IMR-90 (cell line): ENCODE measurements at regions not wholly inside any gene's neighbourhood (a gene's known extent, or its start where the extent isn't known, plus 50 kb on each side); places are given as distances from the start of the nearest gene placed in this dataset.
A peak's percentile ranks its signal among the peaks of the same experiment; 100 is the strongest.

Experiments
- ATAC-seq: fragments of 200-7000 bp; cut with Tn5 transposase; 2 replicates; pipeline ENCODE4 v1.9.1; 2020; ENCODE audit warnings: low read depth, mild to moderate bottlenecking, moderate library complexity
- BruUV-seq: library from RNA; stranded (reverse); fragments of 400-500 nt; replicated peaks from 2 replicates; lab custom pipeline; 2021; lab: Mats Ljungman, UMichigan
- CTCF ChIA-PET: fragments of 300-600 bp; formaldehyde crosslinking; extraction: SDS; loops from one replicate; lab custom pipeline; 2021; ENCODE audit warnings: antibody characterized with exemption; lab: Yijun Ruan, JAX
- POLR2A ChIA-PET: fragments of 300-600 bp; sonication (Branson Sonifier 250); formaldehyde crosslinking; loops from one replicate; lab custom pipeline; 2022; ENCODE audit warnings: antibody characterized with exemption; ENCODE audit not compliant: unreplicated experiment; lab: Charles Lee
- DNase-seq: peaks from one replicate; pipeline ENCODE4 v3.0.0; 2013
- H2AFZ ChIP-seq: replicated peaks from 2 replicates; pipeline ENCODE3; 2013; ENCODE audit warnings: low read length, mild to moderate bottlenecking; ENCODE audit not compliant: poor library complexity
- H2AK5ac ChIP-seq: 2 replicates; pipeline ENCODE4 v1.6.1; 2013; ENCODE audit warnings: low read depth, low read length, inconsistent platforms
- H2AK9ac ChIP-seq: replicated peaks from 2 replicates; pipeline ENCODE3; 2013; ENCODE audit warnings: mild to moderate bottlenecking, low read depth, low read length, moderate library complexity; ENCODE audit not compliant: poor library complexity
- H2BK120ac ChIP-seq: 2 replicates; pipeline ENCODE4 v1.6.1; 2013; ENCODE audit warnings: low read depth, low read length, inconsistent platforms
- H2BK15ac ChIP-seq: 3 replicates; pipeline ENCODE4 v1.6.1; 2013; ENCODE audit warnings: low read depth, low read length, inconsistent platforms
- H2BK20ac ChIP-seq: 2 replicates; pipeline ENCODE4 v1.6.1; 2013; ENCODE audit warnings: low read depth, mild to moderate bottlenecking, inconsistent platforms, low read length, moderate library complexity
- H2BK5ac ChIP-seq: 2 replicates; pipeline ENCODE4 v1.6.1; 2013; ENCODE audit warnings: mild to moderate bottlenecking, low read depth, low read length, inconsistent platforms; ENCODE audit not compliant: poor library complexity, severe bottlenecking
- H3K14ac ChIP-seq: replicated peaks from 2 replicates; pipeline ENCODE4 v1.6.1; 2013; ENCODE audit warnings: low read depth, low read length, inconsistent platforms
- H3K18ac ChIP-seq: 2 replicates; pipeline ENCODE4 v1.6.1; 2013; ENCODE audit warnings: low read depth, low read length, control low read depth
- H3K23ac ChIP-seq: 2 replicates; pipeline ENCODE4 v1.6.1; 2013; ENCODE audit warnings: low read depth, low read length, inconsistent platforms
- H3K27ac ChIP-seq: 2 replicates; pipeline ENCODE4 v1.5.1; 2013; ENCODE audit warnings: mild to moderate bottlenecking, control low read depth, low read length; ENCODE audit not compliant: insufficient read depth
- H3K27me3 ChIP-seq: 2 replicates; pipeline ENCODE4 v1.6.1; 2013; ENCODE audit warnings: low read length; ENCODE audit not compliant: control insufficient read depth, insufficient read depth
- H3K36me3 ChIP-seq: 2 replicates; pipeline ENCODE4 v1.6.1; 2013; ENCODE audit warnings: low read length, mixed read lengths; ENCODE audit not compliant: control insufficient read depth, insufficient read depth
- H3K4ac ChIP-seq: 2 replicates; pipeline ENCODE4 v1.6.1; 2013; ENCODE audit warnings: low read depth, low read length, inconsistent platforms
- H3K4me1 ChIP-seq: 2 replicates; pipeline ENCODE4 v1.6.1; 2013; ENCODE audit warnings: low read length, mixed read lengths; ENCODE audit not compliant: control insufficient read depth, insufficient read depth
- H3K4me2 ChIP-seq: 2 replicates; pipeline ENCODE4 v1.6.1; 2013; ENCODE audit warnings: low read depth, mild to moderate bottlenecking, control low read depth, low read length, moderate library complexity
- H3K4me3 ChIP-seq: 2 replicates; pipeline ENCODE4 v1.5.1; 2013; ENCODE audit warnings: low read depth, mild to moderate bottlenecking, control low read depth, low read length, moderate library complexity; ENCODE audit not compliant: insufficient read depth
- H3K56ac ChIP-seq: 2 replicates; pipeline ENCODE4 v1.6.1; 2013; ENCODE audit warnings: low read length, inconsistent platforms; ENCODE audit not compliant: insufficient read depth; ENCODE audit errors: extremely low read depth
- H3K79me1 ChIP-seq, 2 experiments: 2 replicates each; pipeline ENCODE4 v1.6.1; 2013; ENCODE audit warnings: low read length in 2 of 2, inconsistent platforms in 1 of 2, low read depth in 1 of 2
- H3K9ac ChIP-seq: 2 replicates; pipeline ENCODE4 v1.6.1; 2013; ENCODE audit warnings: low read depth, low read length, control low read depth
- H3K9me1 ChIP-seq: 2 replicates; pipeline ENCODE4 v1.6.1; 2013; ENCODE audit warnings: low read length, inconsistent platforms; ENCODE audit not compliant: insufficient read depth
- H3K9me3 ChIP-seq: 2 replicates; pipeline ENCODE4 v1.6.1; 2013; ENCODE audit warnings: low read length; ENCODE audit not compliant: control insufficient read depth, insufficient read depth
- H4K20me1 ChIP-seq: 2 replicates; pipeline ENCODE4 v1.6.1; 2013; ENCODE audit warnings: low read length, inconsistent platforms; ENCODE audit not compliant: insufficient read depth
- H4K5ac ChIP-seq: 2 replicates; pipeline ENCODE4 v1.6.1; 2013; ENCODE audit warnings: mild to moderate bottlenecking, low read depth, low read length, control low read depth
- H4K8ac ChIP-seq, 2 experiments: 2 replicates each; pipeline ENCODE4 v1.6.1; 2013; ENCODE audit warnings: low read depth in 2 of 2, low read length in 2 of 2, control low read depth in 1 of 2, inconsistent platforms in 1 of 2
- H4K91ac ChIP-seq: 2 replicates; pipeline ENCODE4 v1.6.1; 2013; ENCODE audit warnings: low read depth, low read length, inconsistent platforms; ENCODE audit not compliant: insufficient read depth
- MAFK ChIP-seq: IDR thresholded peaks from 2 replicates; pipeline ENCODE4 v1.6.1; 2012; ENCODE audit warnings: low read depth, low read length, improper control_type of control experiment
- RCOR1 ChIP-seq: IDR thresholded peaks from 2 replicates; pipeline ENCODE4 v1.6.1; 2012; ENCODE audit warnings: mild to moderate bottlenecking, low read length, improper control_type of control experiment; ENCODE audit not compliant: insufficient replicate concordance
- WGBS, 2 experiments: methylation state at CpG; one replicate each; pipeline versions ENCODE4 v1.1.5 to v1.1.7; 2013; ENCODE audit warnings: missing lambda C conversion rate in 2 of 2; ENCODE audit not compliant: insufficient read length in 1 of 2; ENCODE audit errors: extremely low coverage in 2 of 2; 5-methylcytosine and 5-hydroxymethylcytosine counted together
- dilution Hi-C: fragments of 300-500 bp; cut with HindIII; formaldehyde crosslinking; loops from one replicate; pipeline ENCODE4 v1.14.3; 2018; ENCODE audit warnings: low sequenced_read_pairs; ENCODE audit not compliant: unreplicated experiment
- in situ Hi-C: fragments of 300-500 bp; cut with MboI; formaldehyde crosslinking; loops from 3 replicates; pipeline ENCODE4 v1.14.3; 2019; ENCODE audit warnings: low sequenced_read_pairs, inconsistent platforms, mixed read lengths
- intact Hi-C: fragments of 100-400 bp; cut with micrococcal nuclease; formaldehyde crosslinking; loops from 2 replicates; pipeline ENCODE4 v1.10.0; 2022

DNA sequence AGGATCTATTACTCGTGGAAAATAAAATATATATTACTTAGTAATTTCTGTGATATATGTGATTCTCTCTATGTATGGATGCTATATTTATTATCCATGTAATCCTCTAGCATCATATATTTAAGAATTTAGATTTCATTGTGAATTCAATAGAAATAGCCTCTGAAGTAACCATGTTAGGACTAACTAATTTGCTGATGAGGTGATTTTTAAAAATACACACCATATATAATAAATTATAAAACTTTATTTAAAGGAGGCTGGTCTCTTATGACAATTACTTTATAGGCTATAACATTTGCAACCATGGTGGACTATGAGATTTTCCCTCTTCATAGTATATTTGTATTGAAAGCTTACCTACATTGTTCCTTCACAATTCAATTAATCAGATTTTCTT lies 424.9 kb upstream of the MGAT4C start:
- Histone ChIP-seq H4K8ac (no peak overlapping the region), H2BK5ac (no peak overlapping the region), H3K9ac (no peak overlapping the region), H2BK20ac (no peak overlapping the region), H3K27me3 (no peaks in the 10 kb centered on the region), H3K79me1 (no peaks in the 10 kb centered on the region), H3K9me3 (no peaks in the 10 kb centered on the region), H2AFZ (no peak overlapping the region), H3K23ac (no peak overlapping the region), H3K18ac (no peak overlapping the region), H4K91ac (no peak overlapping the region), H2AK9ac (no peak overlapping the region), H2BK15ac (no peak overlapping the region), H3K14ac (no peak overlapping the region), H4K20me1 (no peaks in the 10 kb centered on the region), H3K4ac (no peak overlapping the region), H3K27ac (no peak overlapping the region), H3K56ac (no peak overlapping the region), H3K36me3 (no peaks in the 10 kb centered on the region), H3K4me2 (no peak overlapping the region), H3K9me1 (no peaks in the 10 kb centered on the region), H2AK5ac (no peak overlapping the region), H4K5ac (no peak overlapping the region), H3K4me1 (no peaks in the 10 kb centered on the region), H3K4me3 (no peak overlapping the region), H2BK120ac (no peak overlapping the region)
- ChIA-PET CTCF (no interaction called here), POLR2A (no interaction called here)
- TF ChIP-seq MAFK: peak; percentile 75
- TF ChIP-seq RCOR1: no peak
- ATAC-seq (no peak), DNase-seq (no peak)
- BruUV-seq: no TSS peak
- in situ Hi-C loops: no loop called here
- intact Hi-C loops: no loop called here
- dilution Hi-C loops: no loop called here
- WGBS, 2 experiments: no CpG with 5 or more reads among the region's 1 CpG
